ENCODE measurements at regions not wholly inside any gene's neighbourhood (a gene's known extent, or its start where the extent isn't known, plus 50 kb on each side); places are given as distances from the start of the nearest gene placed in this dataset.

DNA sequence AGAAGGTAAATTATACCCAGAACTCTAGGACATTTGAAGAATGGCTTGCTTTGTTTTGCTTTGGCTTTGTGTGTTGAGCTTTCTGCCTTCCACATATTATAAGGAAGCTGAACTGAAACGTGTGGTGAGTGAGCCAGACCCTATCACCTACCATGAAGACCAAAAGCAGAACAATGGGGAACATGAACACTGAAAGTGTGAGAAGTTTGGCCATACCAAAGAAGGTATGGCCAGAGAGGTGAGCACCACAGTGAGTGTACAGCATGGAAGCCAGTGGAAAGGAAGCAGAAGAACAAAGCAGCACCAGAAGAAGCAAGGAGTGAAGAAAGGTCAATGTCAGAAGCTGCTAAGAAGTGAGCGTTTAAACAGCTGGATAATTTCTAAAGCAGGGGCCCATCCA is 59.7 kb upstream of the CCDC71L start:
- Histone ChIP-seq H3K36me3 (ENCODE audit: insufficient read depth, low read length) (no peaks in the 10 kb centered on the region), H3K9me3 (ENCODE audit: low read length) (no peaks in the 10 kb centered on the region), H3K4me2 (ENCODE audit: low read length) (no peak overlapping the region), H3K27ac (ENCODE audit: low read depth, low read length, poor library complexity, severe bottlenecking) (no peak overlapping the region), H3K9me2 (ENCODE audit: insufficient read depth, low read length) (no peaks in the 10 kb centered on the region), H4K20me1 (ENCODE audit: insufficient read depth, low read length) (no peaks in the 10 kb centered on the region), H3K4me3 (ENCODE audit: low read depth, low read length, poor library complexity, severe bottlenecking) (no peak overlapping the region), H2AFZ (ENCODE audit: low read length) (no peak overlapping the region), H3K4me1 (ENCODE audit: insufficient read depth, low read length, poor library complexity, severe bottlenecking) (peaks cover 16% of the 10 kb centered on the region), H3K79me2 (ENCODE audit: insufficient read depth, low read depth, low read length) (no peaks in the 10 kb centered on the region)
- ChIA-PET CTCF (ENCODE audit: unreplicated experiment) (interaction anchor here (1.0 kb wide), 1 partner anchor 11 kb away, joined by 5 read pairs; no protein-coding TSS in a partner anchor), POLR2A (interaction anchor here (0.7 kb wide), 1 partner anchor 10 kb away, joined by 4 read pairs; no protein-coding TSS in a partner anchor)
- DNase-seq (ENCODE audit: low spot score), result no peak
- TF ChIP-seq, protein P1, sequence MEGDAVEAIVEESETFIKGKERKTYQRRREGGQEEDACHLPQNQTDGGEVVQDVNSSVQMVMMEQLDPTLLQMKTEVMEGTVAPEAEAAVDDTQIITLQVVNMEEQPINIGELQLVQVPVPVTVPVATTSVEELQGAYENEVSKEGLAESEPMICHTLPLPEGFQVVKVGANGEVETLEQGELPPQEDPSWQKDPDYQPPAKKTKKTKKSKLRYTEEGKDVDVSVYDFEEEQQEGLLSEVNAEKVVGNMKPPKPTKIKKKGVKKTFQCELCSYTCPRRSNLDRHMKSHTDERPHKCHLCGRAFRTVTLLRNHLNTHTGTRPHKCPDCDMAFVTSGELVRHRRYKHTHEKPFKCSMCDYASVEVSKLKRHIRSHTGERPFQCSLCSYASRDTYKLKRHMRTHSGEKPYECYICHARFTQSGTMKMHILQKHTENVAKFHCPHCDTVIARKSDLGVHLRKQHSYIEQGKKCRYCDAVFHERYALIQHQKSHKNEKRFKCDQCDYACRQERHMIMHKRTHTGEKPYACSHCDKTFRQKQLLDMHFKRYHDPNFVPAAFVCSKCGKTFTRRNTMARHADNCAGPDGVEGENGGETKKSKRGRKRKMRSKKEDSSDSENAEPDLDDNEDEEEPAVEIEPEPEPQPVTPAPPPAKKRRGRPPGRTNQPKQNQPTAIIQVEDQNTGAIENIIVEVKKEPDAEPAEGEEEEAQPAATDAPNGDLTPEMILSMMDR (conservative IDR thresholded peaks at IDR 0.05; ENCODE audit: low read length), result no peak
- no peak for TF ChIP-seq EZH2phosphoT487 (IDR thresholded peaks at IDR 0.05; ENCODE audit: borderline replicate concordance, low read depth, low read length)
- no TSS peak for BruUV-seq (replicated peaks)
- intact Hi-C loops (cut with micrococcal nuclease; ENCODE audit: unreplicated experiment), result no loop called here

DNA sequence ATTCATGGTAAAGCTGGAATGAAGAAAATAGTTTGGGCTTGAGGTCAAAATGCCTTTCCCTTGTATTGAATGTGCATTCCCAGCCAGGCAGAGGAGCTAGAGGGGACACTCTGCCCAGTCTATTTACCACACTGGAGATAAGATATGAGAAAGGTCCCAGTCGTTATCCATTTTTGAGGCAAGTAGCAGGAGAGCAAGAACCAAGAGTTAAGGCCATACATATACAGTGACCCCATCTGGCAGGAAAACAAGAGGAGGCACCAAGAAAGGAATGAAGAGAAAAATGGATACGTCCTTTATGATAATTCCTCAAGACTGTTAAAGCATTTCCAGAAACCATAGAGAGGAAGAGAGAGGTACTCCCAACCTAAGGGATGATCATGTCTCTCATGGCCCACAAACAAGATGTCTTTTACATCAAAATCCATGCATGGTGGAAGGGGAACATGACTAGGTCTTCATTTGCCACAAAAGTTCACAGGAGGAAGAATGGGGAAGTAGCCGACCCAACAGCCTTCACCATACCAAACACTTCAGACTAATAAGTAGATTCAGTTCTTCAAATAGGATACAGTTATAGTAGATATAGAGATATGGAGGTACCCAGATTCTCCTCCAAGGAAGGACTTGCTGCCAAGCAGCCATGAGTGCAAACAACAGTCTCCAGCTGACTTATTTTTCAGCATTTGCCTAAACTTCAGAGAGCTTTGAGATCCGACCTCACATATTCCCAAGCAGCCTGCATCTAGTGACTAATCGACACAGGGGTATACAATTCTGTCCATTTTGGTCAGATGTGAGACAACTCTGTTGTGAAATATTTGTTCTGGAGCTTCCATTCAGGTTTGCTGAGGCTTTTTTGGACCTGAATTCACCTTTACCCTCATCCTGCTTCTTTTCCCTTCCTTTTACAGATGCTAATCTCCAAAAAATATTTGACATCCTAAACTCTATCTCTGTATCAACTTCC is 61.1 kb upstream of the CCDC71L start:
- intact Hi-C loops (cut with micrococcal nuclease; ENCODE audit: unreplicated experiment), result no loop called here
- Histone ChIP-seq H3K9me3 (ENCODE audit: low read length) (no peaks in the 10 kb centered on the region), H3K27ac (ENCODE audit: low read depth, low read length, poor library complexity, severe bottlenecking) (no peak overlapping the region), H4K20me1 (ENCODE audit: insufficient read depth, low read length) (no peaks in the 10 kb centered on the region), H3K79me2 (ENCODE audit: insufficient read depth, low read depth, low read length) (no peaks in the 10 kb centered on the region), H3K4me1 (ENCODE audit: insufficient read depth, low read length, poor library complexity, severe bottlenecking) (peaks cover 16% of the 10 kb centered on the region), H3K9me2 (ENCODE audit: insufficient read depth, low read length) (no peaks in the 10 kb centered on the region), H3K4me2 (ENCODE audit: low read length) (no peak overlapping the region), H3K4me3 (ENCODE audit: low read depth, low read length, poor library complexity, severe bottlenecking) (no peak overlapping the region), H2AFZ (ENCODE audit: low read length) (no peak overlapping the region; the same call in 1 of the 2 replicates), H3K36me3 (ENCODE audit: insufficient read depth, low read length) (no peaks in the 10 kb centered on the region)
- DNase-seq (ENCODE audit: low spot score), result no peak
- no TSS peak for BruUV-seq (replicated peaks)
- POLR2A ChIA-PET, result interaction anchor here (0.6 kb wide), 1 partner anchor 878 kb away, joined by 4 read pairs; no protein-coding TSS in a partner anchor
- CTCF ChIA-PET (ENCODE audit: unreplicated experiment), result no interaction called here
- TF ChIP-seq, protein P1 (conservative IDR thresholded peaks at IDR 0.05; ENCODE audit: low read length), result no peak

DNA sequence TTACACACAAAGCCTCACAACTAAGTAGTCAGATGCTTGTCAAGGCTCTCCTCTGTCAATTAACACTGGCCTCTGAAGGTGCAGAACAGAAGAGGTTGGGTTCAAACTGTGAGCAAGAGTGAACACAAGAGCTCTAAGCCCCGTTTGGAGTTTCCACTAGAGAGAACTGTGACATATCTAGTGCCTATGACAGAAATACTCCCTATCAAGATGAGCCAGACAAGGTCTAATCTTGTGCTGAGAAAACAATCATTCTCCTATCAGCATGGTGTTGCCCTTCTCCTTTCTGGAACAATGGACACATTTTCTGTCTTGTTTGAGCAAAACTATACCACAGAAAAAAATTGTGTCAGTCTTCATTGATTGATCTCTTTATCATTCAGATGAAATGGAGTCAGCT is 62.4 kb upstream of the CCDC71L start:
- no peak for DNase-seq (ENCODE audit: low spot score)
- no peaks in the 10 kb centered on the region for H4K20me1 ChIP-seq (ENCODE audit: insufficient read depth, low read length)
- peaks cover 6% of the 10 kb centered on the region for H3K4me1 ChIP-seq (ENCODE audit: insufficient read depth, low read length, poor library complexity, severe bottlenecking)
- CTCF ChIA-PET (ENCODE audit: unreplicated experiment), result no interaction called here
- POLR2A ChIA-PET, result interaction anchor here (0.6 kb wide), 1 partner anchor 921 kb away, joined by 3 read pairs; no protein-coding TSS in a partner anchor
- intact Hi-C loops (cut with micrococcal nuclease; ENCODE audit: unreplicated experiment), result no loop called here
- TF ChIP-seq, protein P1 (conservative IDR thresholded peaks at IDR 0.05; ENCODE audit: low read length), result no peak
- TF ChIP-seq EZH2phosphoT487 (IDR thresholded peaks at IDR 0.05; ENCODE audit: borderline replicate concordance, low read depth, low read length), result no peak
- H3K4me2 ChIP-seq (ENCODE audit: low read length), result no peak overlapping the region
- H3K4me3 ChIP-seq (ENCODE audit: low read depth, low read length, poor library complexity, severe bottlenecking), result no peak overlapping the region
- no peaks in the 10 kb centered on the region for H3K9me2 ChIP-seq (ENCODE audit: insufficient read depth, low read length)
- no peaks in the 10 kb centered on the region for H3K9me3 ChIP-seq (ENCODE audit: low read length)
- BruUV-seq (replicated peaks), result no TSS peak
- no peak overlapping the region for H3K27ac ChIP-seq (ENCODE audit: low read depth, low read length, poor library complexity, severe bottlenecking)
- H2AFZ ChIP-seq (ENCODE audit: low read length), result no peak overlapping the region
- H3K79me2 ChIP-seq (ENCODE audit: insufficient read depth, low read depth, low read length), result no peaks in the 10 kb centered on the region
- no peaks in the 10 kb centered on the region for H3K36me3 ChIP-seq (ENCODE audit: insufficient read depth, low read length)
